HL-60/S4 treated with retinoic acid at 250 ng/mL for 4 days and 3 days (cell line): ENCODE measurements at regions not wholly inside any gene's neighbourhood (a gene's known extent, or its start where the extent isn't known, plus 50 kb on each side); places are given as distances from the start of the nearest gene placed in this dataset.

Experiments
- in situ Hi-C: fragments of 300-500 bp; cut with MboI; formaldehyde crosslinking; loops from 2 replicates; pipeline ENCODE4 v1.7.0; 2022; ENCODE audit warnings: low sequenced_read_pairs

DNA sequence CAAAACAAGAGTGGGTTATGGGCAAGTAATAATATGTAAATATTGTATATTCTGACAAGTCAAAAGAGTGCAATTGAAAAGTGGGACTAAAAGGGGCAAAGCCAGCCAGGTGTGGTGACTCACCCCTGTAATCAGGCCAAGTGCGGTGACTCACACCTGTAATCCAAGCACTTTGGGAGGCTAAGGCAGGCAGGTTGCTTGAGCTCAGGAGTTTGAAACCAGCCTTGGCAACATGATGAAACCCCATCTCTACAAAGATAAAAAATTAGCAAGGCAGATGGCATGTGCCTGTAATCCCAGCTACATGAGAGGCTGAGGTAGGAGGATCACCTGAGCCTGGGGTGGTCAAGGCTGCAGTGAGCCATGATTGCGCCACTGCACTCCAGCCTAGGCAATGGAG lies 304.0 kb downstream of the HHIPL2 start:
- in situ Hi-C loops, result no loop called here

DNA sequence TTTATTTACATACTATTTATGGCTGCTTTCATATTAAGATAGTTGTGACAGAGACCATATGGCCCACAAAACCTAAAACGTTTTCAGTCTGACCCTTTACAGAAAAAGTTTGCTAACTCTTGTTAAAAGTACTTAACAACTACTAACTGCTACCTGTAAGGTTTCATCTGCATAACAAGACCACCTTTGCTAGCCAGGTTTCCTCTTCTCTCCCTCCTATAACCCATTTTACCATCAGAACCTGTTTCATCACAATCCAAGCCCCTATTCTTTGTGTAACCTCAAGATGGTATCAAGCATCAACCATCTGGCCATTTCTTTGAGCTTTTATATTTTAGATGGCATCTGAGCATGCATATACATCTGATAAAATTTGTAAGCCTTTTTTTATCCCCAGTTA lies 305.4 kb downstream of the HHIPL2 start:
- in situ Hi-C loops, result no loop called here

DNA sequence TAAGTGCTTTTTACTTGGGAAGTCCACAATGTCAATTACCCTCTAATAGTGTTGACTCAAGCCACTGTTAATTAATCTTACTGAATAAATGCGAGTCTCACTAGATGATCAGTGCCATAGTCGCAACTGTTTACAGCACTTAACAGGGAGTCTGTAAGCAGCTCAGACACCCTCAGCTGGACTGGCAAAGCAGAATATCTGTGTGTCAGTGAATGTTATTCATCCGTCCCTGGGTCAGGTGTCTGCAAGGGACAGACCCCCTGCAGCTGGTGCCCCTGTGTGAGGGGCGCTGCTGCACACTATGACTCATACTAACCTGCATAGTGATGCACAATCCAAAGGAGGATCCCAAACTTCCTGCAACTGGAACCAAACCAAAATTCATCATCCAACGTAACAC lies 306.5 kb downstream of the HHIPL2 start:
- in situ Hi-C loops, result no loop called here

DNA sequence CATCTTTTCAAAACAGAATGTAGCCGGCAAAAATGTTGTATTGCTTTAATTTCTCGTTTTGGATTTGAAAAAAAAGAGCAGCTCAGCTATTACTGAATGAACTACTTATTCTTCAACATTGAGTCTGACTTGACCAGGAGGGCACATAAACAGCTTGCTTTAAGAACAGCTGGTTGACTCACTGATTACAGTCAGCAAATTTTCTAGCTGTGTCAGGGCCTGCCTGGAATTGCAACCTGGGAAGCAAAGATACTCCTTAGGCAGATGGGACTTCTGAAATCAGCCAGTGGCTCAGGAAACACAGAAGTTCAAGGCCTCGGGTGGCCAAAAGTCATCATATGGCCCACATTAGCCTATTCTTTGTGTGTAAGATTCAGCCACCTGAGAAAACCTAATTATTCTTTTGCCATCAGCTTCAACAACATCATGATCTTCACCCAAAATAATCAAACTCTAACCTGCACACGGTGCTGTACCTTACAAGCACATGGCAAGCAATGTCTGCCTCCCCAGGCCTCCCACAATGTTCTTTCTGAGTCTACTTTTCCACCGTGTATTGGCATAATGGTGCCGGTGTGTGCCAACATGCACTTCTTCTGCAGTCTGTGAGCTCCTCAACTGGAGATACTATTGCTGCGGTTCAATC lies 307.2 kb downstream of the HHIPL2 start:
- in situ Hi-C loops, result no loop called here

DNA sequence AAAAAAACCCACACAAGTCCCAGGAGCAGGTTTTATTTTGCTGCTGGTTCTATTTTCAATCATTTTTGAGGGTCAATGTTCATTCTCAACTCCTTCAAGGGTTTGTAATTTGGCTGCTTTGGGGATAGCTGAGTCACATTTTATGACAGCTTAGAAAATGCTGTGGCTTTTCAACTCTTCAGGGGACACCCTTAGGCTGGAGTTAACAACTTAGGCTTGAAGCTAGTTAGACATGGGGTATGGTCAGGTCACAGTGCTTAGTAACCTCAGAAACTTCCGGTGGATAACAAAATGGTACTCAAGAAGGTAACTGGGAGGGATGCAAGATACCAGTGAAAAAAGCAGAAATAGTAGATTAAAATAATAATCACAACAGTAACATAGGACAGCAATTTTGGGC lies 308.8 kb downstream of the HHIPL2 start:
- in situ Hi-C loops, result no loop called here

DNA sequence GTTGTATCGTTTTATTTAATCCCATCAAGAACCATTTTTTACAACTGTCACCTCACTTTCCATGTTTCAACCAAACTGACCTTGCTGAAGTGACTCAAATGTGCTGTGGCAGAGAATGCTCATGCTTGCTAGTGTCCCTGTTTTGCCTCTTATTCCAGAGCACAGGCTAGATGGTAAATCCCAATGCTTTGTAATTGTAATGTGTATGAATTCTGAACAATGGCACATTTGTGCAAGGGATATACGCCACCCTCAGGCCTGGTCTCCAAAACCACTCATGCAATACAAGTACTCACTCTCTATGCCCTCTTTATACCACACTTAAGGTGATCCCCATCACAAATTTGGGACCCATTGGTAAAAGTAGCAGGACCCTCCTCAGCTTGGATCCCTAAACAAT lies 313.6 kb downstream of the HHIPL2 start:
- in situ Hi-C loops, result no loop called here

DNA sequence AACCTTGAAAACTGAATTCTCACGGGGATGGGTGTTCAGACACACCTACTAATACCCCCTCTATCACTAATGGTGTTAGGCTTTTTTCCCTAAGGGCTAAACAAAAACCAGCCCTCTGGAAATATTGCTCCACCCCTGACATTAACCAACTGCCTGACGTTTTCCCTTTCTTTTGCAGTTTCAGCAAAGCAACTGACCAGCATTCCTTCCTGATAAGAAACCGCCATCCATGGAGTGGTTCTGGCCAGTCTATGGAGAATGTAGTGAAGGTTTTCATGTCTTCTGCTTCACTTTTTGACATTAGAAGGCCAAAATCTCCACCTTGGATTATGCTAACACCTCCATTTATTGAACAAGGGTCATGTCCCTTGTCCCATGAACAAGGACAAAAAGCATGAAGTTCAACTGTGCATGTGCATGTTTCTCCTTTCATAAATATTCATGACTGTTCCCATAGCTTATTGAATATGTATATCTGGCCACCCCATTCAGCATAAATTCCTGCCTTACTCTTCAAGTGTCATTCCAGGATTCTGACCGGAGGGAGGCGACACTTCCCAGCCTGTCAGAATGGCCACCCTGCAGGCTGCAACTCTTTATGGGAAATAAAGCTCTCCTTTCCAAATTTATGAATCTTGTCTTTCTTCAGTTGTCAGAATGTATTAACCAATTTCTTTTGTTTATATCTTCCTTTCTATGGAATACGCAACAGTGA lies 314.3 kb downstream of the HHIPL2 start:
- in situ Hi-C loops, result no loop called here

DNA sequence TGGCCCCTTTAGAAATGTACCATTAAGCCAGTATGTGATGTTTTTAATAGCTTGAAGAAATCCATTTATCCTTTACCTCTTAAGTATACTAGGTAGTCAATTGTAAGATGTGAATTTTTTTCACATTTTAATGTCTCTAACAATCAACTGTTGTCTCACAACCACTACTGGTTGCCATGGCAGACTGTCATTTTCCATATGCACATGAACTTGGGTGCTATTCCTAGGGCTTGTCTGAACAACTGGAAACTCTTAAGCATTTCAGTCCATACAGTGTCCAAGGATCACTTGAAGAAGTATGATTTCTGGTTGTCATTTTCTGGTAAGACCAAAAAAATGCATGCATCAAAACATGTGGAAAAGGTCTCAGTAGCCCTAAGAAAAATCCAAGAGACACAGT lies 315.1 kb downstream of the HHIPL2 start:
- in situ Hi-C loops, result no loop called here

DNA sequence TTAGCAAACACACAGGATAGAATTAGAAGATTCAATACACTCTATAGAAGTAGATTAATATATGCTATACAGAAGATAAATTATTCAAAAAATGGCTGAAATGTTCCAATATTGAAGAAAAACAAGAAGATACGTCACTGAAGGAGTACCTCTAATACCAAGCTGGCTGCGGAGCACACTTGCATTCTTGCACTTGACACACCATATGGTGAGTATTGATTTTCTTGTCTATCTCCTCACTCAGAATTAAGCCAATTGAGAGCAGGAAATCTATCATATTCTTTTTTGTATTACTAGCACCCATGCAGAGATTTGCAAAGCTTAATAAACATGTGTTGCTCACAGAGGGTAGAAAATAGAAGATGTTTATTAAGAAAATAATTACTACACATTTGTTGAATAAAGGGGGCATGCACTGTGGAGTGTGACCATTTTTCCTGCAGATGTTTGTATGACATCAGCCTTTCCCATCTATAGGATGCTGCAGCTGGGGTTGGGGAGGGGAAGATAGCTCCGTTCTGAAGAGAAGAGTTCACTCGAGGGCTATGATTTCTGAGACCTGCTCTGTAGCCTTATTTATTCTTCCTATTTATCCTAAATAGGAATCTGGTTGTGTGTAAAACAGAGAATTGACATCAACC lies 318.1 kb downstream of the HHIPL2 start:
- in situ Hi-C loops, result no loop called here

DNA sequence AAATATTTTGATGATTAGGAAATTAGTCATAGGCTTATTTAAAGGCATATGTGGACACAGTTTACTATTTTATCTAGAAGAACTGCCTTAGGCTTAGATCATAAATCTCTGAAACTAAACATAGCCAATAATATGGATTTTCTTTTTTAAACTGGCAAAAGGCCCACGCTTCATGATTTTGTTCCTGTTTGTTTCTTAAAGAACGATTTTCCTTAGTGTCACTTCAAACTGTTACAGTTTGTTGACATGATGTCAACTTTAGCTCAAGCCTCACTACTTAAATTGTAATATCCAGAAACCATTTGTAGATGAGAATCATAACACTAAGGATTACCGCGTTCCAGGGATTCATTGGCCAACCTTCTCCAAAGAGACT lies 322.6 kb downstream of the HHIPL2 start:
- in situ Hi-C loops, result no loop called here

DNA sequence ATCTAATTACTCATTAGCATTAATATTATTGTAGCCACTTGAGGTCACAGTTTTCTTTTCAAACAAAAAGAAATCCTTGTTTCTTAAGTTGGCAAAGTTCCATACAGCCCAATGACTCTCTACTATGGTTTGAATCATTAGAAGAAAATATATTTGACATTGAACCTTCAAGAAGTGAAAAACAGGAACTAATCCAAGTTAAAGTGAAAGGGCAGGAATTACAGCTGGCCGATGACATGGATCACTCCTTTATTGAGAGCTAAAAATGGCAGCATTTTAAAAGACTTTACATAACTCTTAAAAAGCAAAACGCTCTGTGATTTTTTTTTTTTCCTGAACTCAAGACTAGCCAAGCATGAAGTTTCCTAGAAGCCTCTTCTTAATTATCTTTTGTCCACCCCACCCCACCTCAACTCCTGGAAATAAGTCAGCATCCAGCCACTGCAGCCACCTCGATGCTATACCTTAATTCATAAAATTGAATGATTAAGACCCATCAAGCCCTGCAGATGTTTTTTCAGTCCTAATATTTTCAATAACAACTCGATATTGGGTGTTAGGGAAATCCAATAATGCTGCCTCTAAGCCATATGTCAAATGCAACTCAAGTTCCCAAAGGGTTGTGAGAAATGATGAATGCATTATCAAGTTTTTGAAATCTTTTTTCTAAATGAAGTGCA lies 323.1 kb downstream of the HHIPL2 start:
- in situ Hi-C loops, result no loop called here

DNA sequence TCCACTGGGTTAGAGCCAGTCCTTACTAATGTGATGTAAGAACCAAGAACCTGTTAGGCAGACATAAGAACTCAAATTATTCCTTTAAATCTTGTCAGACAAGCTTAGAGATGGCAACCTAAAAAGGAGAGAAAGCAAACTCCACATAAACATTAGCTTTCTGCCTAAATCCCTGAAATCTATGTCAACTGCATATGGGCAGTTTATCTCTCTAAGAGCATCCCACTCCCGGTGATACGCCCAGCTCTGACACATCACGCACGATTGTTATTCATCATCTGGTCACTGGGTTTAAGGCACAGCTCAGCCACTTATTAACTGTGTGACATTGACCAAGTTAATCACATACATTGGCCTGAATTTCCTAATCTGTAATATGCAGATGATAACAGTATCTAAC lies 323.7 kb downstream of the HHIPL2 start:
- in situ Hi-C loops, result no loop called here

DNA sequence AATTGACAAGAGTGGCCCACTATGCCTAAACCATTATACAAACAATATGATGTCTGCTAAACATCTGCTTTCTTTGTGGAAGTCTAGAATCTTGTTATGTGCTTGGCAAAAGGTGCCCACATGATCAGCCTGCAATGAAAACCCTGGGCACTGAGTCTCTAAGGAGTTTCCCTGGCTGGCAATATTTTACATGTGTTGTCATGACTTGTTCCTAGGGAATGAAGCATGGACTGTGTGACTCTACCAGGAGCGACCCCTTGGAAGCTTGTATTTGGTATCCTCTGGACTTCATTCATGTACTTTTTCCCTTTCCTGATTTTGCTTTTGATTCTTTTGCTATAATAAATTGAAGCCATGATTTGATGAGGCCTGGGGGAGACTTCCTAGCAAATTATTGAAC lies 324.9 kb downstream of the HHIPL2 start:
- in situ Hi-C loops, result no loop called here

DNA sequence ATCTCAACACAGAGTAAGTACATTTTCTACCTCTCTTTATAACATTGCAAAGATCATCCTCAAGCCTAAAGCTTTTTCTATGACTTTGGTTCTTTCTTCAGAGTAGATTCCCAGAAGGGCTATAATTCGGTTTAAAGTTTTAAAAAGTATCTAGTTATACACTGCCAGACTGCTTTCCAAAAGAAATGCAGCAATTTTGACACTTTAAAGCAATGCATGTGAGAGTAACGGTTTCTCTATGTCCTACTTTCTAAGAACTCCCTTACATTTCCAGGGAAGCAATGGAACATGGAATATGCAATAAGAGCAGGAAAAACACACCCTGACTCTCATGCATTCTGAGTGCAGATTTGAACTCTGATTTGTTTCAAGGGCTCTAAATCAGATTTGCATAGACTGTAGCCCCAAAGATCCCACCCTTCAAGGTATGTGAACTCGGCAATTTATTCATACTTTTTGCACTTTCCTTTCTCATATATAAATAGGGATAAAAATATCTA lies 331.6 kb downstream of the HHIPL2 start:
- in situ Hi-C loops, result no loop called here

DNA sequence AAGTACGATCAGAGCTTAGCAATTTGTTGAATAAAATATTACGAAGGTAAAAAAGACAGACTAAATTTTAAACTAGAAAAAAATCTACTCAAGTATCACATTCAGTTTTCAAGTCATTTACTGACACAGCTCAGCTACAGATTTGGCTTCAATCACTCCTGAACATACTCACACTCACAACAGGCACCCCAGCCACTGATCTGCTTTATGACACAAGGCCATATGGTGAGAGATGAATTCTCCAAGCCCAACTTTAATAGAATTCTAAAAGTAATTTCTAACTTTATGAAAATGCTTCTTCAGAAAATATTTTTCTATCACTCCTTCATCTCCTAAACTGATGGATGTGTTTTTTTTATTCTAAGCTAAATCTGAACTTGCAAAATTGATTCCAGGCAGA lies 337.1 kb downstream of the HHIPL2 start:
- in situ Hi-C loops, result no loop called here

DNA sequence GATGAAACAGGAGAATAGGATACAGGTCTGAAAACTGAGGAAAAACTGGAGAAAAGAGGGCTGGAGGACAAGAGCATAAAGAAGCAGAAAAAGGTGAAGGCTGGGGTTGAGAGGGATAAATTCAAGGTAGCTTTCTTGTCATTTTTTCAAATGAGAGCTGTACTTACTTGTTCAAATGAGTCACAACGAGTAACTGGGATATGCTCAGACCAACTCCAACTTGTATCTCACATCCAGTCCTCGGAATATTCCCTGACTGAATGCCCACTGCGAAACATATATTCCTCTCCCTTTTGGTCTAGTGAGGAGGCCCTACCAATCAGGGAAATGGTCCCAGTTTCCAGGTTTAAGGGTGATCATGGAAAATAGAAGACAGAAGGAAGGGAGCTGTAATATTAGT lies 343.4 kb downstream of the HHIPL2 start:
- in situ Hi-C loops, result no loop called here

DNA sequence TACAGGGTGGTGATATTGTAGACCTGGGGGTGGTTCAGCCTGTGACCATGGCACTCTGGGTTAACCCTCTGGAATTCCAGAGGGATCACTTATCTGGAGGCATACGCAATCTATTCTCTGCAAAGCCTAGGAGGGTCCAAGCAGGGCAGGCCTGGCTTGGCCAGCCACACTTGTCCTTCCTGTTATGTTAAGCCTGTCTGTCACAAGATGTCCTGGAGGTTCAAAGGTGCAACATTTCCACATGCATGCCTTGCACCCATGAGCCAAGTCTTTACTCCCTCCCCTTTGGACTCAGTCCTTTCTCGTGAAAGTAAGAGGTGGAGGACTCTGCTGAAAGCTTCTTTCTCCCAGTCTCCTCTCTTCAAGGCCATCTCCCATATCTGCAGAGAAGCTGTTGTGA lies 345.1 kb downstream of the HHIPL2 start:
- in situ Hi-C loops, result no loop called here

DNA sequence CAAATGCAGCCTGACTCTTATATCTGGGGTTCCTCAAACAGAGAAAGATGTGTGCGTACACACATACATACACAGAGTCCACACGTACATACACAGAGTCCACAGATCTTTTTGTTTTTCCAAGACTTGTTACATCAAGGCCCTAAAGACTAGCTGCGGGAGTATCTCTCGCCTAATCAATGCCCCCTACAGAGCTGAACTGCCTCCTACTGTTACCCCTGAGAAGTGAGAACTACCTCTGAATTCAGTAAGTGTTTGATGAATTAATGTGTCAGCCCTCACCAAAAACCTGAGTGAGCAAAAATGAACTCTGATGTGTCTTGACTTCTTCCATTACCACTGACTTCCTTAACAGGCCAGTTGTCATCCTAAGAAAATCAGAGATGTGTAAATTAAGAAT lies 351.2 kb downstream of the HHIPL2 start:
- in situ Hi-C loops, result no loop called here

DNA sequence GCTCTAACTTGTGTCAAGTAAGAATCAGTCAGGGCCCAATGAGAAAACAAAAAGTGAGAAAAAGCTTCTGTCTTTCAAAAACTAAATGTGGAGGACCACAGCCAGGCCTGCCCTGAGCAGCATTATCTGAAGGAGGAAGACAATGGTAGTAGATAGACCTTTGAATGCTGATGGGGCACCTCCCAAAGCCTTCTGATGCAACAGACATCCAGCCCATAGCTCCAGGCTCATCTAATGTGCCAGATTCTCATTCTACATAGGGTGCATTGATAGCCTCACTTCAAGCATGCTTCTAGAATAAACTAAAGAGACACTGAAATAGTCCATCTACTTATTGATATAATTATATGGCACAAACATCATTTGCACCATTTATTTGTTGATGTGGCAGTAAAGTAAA lies 351.6 kb downstream of the HHIPL2 start:
- in situ Hi-C loops, result no loop called here

DNA sequence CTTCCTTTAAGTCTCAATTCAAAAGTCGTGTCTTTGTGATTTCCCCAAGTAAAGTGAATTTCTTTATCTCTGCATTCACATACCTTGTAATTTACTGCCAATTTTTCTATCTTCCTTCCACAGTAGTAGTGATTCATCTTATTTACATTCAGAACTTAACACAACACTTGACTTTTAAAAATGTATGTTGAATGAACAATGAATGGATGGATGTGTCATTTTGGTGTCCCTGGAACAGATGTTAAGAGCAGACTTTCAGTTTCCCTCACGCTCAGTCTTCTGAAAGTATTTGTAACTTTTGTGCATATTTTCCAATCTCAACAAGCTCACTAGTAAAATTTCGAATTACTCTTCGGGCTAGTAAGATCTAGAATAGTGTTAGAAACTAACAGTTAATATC lies 352.0 kb downstream of the HHIPL2 start:
- in situ Hi-C loops, result no loop called here

DNA sequence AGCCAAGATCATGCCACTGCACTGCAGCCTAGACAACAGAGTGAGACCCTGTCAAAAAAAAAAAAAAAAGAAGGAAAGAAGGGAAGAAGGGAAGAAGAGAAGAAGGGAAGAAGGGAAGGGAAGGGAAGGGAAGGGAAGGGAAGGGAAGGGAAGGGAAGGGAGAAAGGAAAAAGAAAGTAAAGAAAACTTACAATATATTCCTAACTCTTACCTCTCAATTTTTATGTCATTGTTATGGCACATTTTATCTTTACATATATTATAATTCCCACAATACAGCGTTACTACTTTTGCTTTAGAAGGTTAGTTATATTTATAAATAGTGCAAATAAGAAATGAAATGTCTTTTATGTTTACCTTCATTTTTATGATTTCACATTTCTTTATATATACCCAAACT lies 358.7 kb downstream of the HHIPL2 start:
- in situ Hi-C loops, result no loop called here
